GM19455 (cell line): ENCODE measurements at regions not wholly inside any gene's neighbourhood (a gene's known extent, or its start where the extent isn't known, plus 50 kb on each side); places are given as distances from the start of the nearest gene placed in this dataset.

Experiments
- ATAC-seq: cut with Tn5 transposase; IDR thresholded peaks from one replicate; pipeline ENCODE4 v1.9.1; 2021; ENCODE audit not compliant: unreplicated experiment

- ATAC-seq, result no peak
Measured at GRCh38 chr11:10908215-10908951, 50.5 kb upstream of the ZBED5 start.
